Left ventricle myocardium superior (tissue), 1 donor: ENCODE measurements at regions not wholly inside any gene's neighbourhood (a gene's known extent, or its start where the extent isn't known, plus 50 kb on each side); places are given as distances from the start of the nearest gene placed in this dataset.
"Not testable (repeated sequence)": the region's sequence is repeated elsewhere in the genome, so short reads cannot be mapped to it uniquely, and the experiment has no call there.

Experiments used
- ATAC-seq: fragments of 200-7000 bp; cut with Tn5 transposase; one replicate; pipeline ENCODE4 v1.9.1; 2020; ENCODE audit warnings: mild to moderate bottlenecking, moderate library complexity
- DNase-seq: peaks from one replicate; pipeline ENCODE4 v3.0.0-alpha.2; 2020
- intact Hi-C: fragments of 100-400 bp; cut with micrococcal nuclease; formaldehyde crosslinking; loops from one replicate; pipeline ENCODE4 v1.11.0; 2022
- donor health status: DM: no; HTN: yes; CAD: no; lungs with severe emphysema.

- intact Hi-C loops, DNase-seq, ATAC-seq: not testable (repeated sequence)
Measured at GRCh38 chr9:138211070-138211469, 333.5 kb downstream of the CACNA1B start.

- ATAC-seq, intact Hi-C loops: not testable (repeated sequence)
- DNase-seq, result peak; percentile 26
Measured at GRCh38 chr9:138211544-138212219, 334.1 kb downstream of the CACNA1B start.

- ATAC-seq, intact Hi-C loops: not testable (repeated sequence)
- peak; percentile 3 for DNase-seq
Measured at GRCh38 chr9:138212811-138213210, 335.2 kb downstream of the CACNA1B start.

GRCh38 chr9:138213748-138214147 is 336.2 kb downstream of the CACNA1B start:
- intact Hi-C loops, DNase-seq: not testable (repeated sequence)
- ATAC-seq, result peak; percentile 46

GRCh38 chr9:138214548-138214947 is 337.0 kb downstream of the CACNA1B start:
- ATAC-seq, intact Hi-C loops: not testable (repeated sequence)
- DNase-seq, result peak; percentile 18

GRCh38 chr9:138215588-138215987 is 338.0 kb downstream of the CACNA1B start:
- DNase-seq (peak; percentile 8), ATAC-seq (peak; percentile 73)
- intact Hi-C loops, result not testable (repeated sequence)

- ATAC-seq (peak; percentile 31), DNase-seq (peak; percentile 33)
- intact Hi-C loops, result not testable (repeated sequence)
Measured at GRCh38 chr9:138216817-138217216, 339.2 kb downstream of the CACNA1B start.

- DNase-seq, result peak; percentile 20
- ATAC-seq, result peak; percentile 29
- intact Hi-C loops, result not testable (repeated sequence)
Measured at GRCh38 chr9:138217284-138217850, 339.8 kb downstream of the CACNA1B start.

GRCh38 chr9:138219249-138219648 is 341.7 kb downstream of the CACNA1B start:
- DNase-seq, result peak; percentile 17

GRCh38 chr9:138221446-138222054 is 344.0 kb downstream of the CACNA1B start:
- ATAC-seq, intact Hi-C loops, DNase-seq: not testable (repeated sequence)

More at GRCh38 chr9:138219249-138219648, 341.7 kb downstream of the CACNA1B start:
- intact Hi-C loops, ATAC-seq: not testable (repeated sequence)

GRCh38 chr9:138237099-138237498 is 359.5 kb downstream of the CACNA1B start:
- intact Hi-C loops, DNase-seq, ATAC-seq: not testable (repeated sequence)

GRCh38 chr9:138282903-138283302 is 405.3 kb downstream of the CACNA1B start:
- intact Hi-C loops, ATAC-seq: not testable (repeated sequence)

More at GRCh38 chr9:138282903-138283302, 405.3 kb downstream of the CACNA1B start:
- DNase-seq, result not testable (repeated sequence)
